IMR-90 (cell line): ENCODE measurements at regions not wholly inside any gene's neighbourhood (a gene's known extent, or its start where the extent isn't known, plus 50 kb on each side); places are given as distances from the start of the nearest gene placed in this dataset.

Experiments
- ATAC-seq: fragments of 200-7000 bp; cut with Tn5 transposase; 2 replicates; pipeline ENCODE4 v1.9.1; 2020; ENCODE audit warnings: low read depth, mild to moderate bottlenecking, moderate library complexity
- BruUV-seq: library from RNA; stranded (reverse); fragments of 400-500 nt; replicated peaks from 2 replicates; lab custom pipeline; 2021; lab: Mats Ljungman, UMichigan
- CTCF ChIA-PET: fragments of 300-600 bp; formaldehyde crosslinking; extraction: SDS; loops from one replicate; lab custom pipeline; 2021; ENCODE audit warnings: antibody characterized with exemption; lab: Yijun Ruan, JAX
- POLR2A ChIA-PET: fragments of 300-600 bp; sonication (Branson Sonifier 250); formaldehyde crosslinking; loops from one replicate; lab custom pipeline; 2022; ENCODE audit warnings: antibody characterized with exemption; ENCODE audit not compliant: unreplicated experiment; lab: Charles Lee
- DNase-seq: peaks from one replicate; pipeline ENCODE4 v3.0.0; 2013
- H2AFZ ChIP-seq: replicated peaks from 2 replicates; pipeline ENCODE3; 2013; ENCODE audit warnings: low read length, mild to moderate bottlenecking; ENCODE audit not compliant: poor library complexity
- H2AK5ac ChIP-seq: 2 replicates; pipeline ENCODE4 v1.6.1; 2013; ENCODE audit warnings: low read depth, low read length, inconsistent platforms
- H2AK9ac ChIP-seq: replicated peaks from 2 replicates; pipeline ENCODE3; 2013; ENCODE audit warnings: mild to moderate bottlenecking, low read depth, low read length, moderate library complexity; ENCODE audit not compliant: poor library complexity
- H2BK120ac ChIP-seq: 2 replicates; pipeline ENCODE4 v1.6.1; 2013; ENCODE audit warnings: low read depth, low read length, inconsistent platforms
- H2BK15ac ChIP-seq: 3 replicates; pipeline ENCODE4 v1.6.1; 2013; ENCODE audit warnings: low read depth, low read length, inconsistent platforms
- H2BK20ac ChIP-seq: 2 replicates; pipeline ENCODE4 v1.6.1; 2013; ENCODE audit warnings: low read depth, mild to moderate bottlenecking, inconsistent platforms, low read length, moderate library complexity
- H2BK5ac ChIP-seq: 2 replicates; pipeline ENCODE4 v1.6.1; 2013; ENCODE audit warnings: mild to moderate bottlenecking, low read depth, low read length, inconsistent platforms; ENCODE audit not compliant: poor library complexity, severe bottlenecking
- H3K14ac ChIP-seq: replicated peaks from 2 replicates; pipeline ENCODE4 v1.6.1; 2013; ENCODE audit warnings: low read depth, low read length, inconsistent platforms
- H3K18ac ChIP-seq: 2 replicates; pipeline ENCODE4 v1.6.1; 2013; ENCODE audit warnings: low read depth, low read length, control low read depth
- H3K23ac ChIP-seq: 2 replicates; pipeline ENCODE4 v1.6.1; 2013; ENCODE audit warnings: low read depth, low read length, inconsistent platforms
- H3K27ac ChIP-seq: 2 replicates; pipeline ENCODE4 v1.5.1; 2013; ENCODE audit warnings: mild to moderate bottlenecking, control low read depth, low read length; ENCODE audit not compliant: insufficient read depth
- H3K27me3 ChIP-seq: 2 replicates; pipeline ENCODE4 v1.6.1; 2013; ENCODE audit warnings: low read length; ENCODE audit not compliant: control insufficient read depth, insufficient read depth
- H3K36me3 ChIP-seq: 2 replicates; pipeline ENCODE4 v1.6.1; 2013; ENCODE audit warnings: low read length, mixed read lengths; ENCODE audit not compliant: control insufficient read depth, insufficient read depth
- H3K4ac ChIP-seq: 2 replicates; pipeline ENCODE4 v1.6.1; 2013; ENCODE audit warnings: low read depth, low read length, inconsistent platforms
- H3K4me1 ChIP-seq: 2 replicates; pipeline ENCODE4 v1.6.1; 2013; ENCODE audit warnings: low read length, mixed read lengths; ENCODE audit not compliant: control insufficient read depth, insufficient read depth
- H3K4me2 ChIP-seq: 2 replicates; pipeline ENCODE4 v1.6.1; 2013; ENCODE audit warnings: low read depth, mild to moderate bottlenecking, control low read depth, low read length, moderate library complexity
- H3K4me3 ChIP-seq: 2 replicates; pipeline ENCODE4 v1.5.1; 2013; ENCODE audit warnings: low read depth, mild to moderate bottlenecking, control low read depth, low read length, moderate library complexity; ENCODE audit not compliant: insufficient read depth
- H3K56ac ChIP-seq: 2 replicates; pipeline ENCODE4 v1.6.1; 2013; ENCODE audit warnings: low read length, inconsistent platforms; ENCODE audit not compliant: insufficient read depth; ENCODE audit errors: extremely low read depth
- H3K79me1 ChIP-seq, 2 experiments: 2 replicates each; pipeline ENCODE4 v1.6.1; 2013; ENCODE audit warnings: low read length in 2 of 2, inconsistent platforms in 1 of 2, low read depth in 1 of 2
- H3K9ac ChIP-seq: 2 replicates; pipeline ENCODE4 v1.6.1; 2013; ENCODE audit warnings: low read depth, low read length, control low read depth
- H3K9me1 ChIP-seq: 2 replicates; pipeline ENCODE4 v1.6.1; 2013; ENCODE audit warnings: low read length, inconsistent platforms; ENCODE audit not compliant: insufficient read depth
- H3K9me3 ChIP-seq: 2 replicates; pipeline ENCODE4 v1.6.1; 2013; ENCODE audit warnings: low read length; ENCODE audit not compliant: control insufficient read depth, insufficient read depth
- H4K20me1 ChIP-seq: 2 replicates; pipeline ENCODE4 v1.6.1; 2013; ENCODE audit warnings: low read length, inconsistent platforms; ENCODE audit not compliant: insufficient read depth
- H4K5ac ChIP-seq: 2 replicates; pipeline ENCODE4 v1.6.1; 2013; ENCODE audit warnings: mild to moderate bottlenecking, low read depth, low read length, control low read depth
- H4K8ac ChIP-seq, 2 experiments: 2 replicates each; pipeline ENCODE4 v1.6.1; 2013; ENCODE audit warnings: low read depth in 2 of 2, low read length in 2 of 2, control low read depth in 1 of 2, inconsistent platforms in 1 of 2
- H4K91ac ChIP-seq: 2 replicates; pipeline ENCODE4 v1.6.1; 2013; ENCODE audit warnings: low read depth, low read length, inconsistent platforms; ENCODE audit not compliant: insufficient read depth
- CEBPB ChIP-seq: IDR thresholded peaks from 2 replicates; pipeline ENCODE4 v1.6.1; 2012; ENCODE audit warnings: low read depth, low read length, improper control_type of control experiment
- CHD1 ChIP-seq: IDR thresholded peaks from 2 replicates; pipeline ENCODE4 v1.6.1; 2012; ENCODE audit warnings: low read depth, low read length, improper control_type of control experiment
- FOS ChIP-seq: fragments of 150-350 bp; IDR thresholded peaks from 2 replicates; pipeline ENCODE4 v1.6.1; 2016; ENCODE audit warnings: low read depth, low read length
- MAZ ChIP-seq: IDR thresholded peaks from 2 replicates; pipeline ENCODE4 v1.6.1; 2012; ENCODE audit warnings: low read depth, mild to moderate bottlenecking, low read length, improper control_type of control experiment, moderate library complexity, borderline replicate concordance
- MXI1 ChIP-seq: IDR thresholded peaks from 2 replicates; pipeline ENCODE4 v1.6.1; 2012; ENCODE audit warnings: low read depth, mild to moderate bottlenecking, low read length, moderate library complexity, borderline replicate concordance
- POLR2A ChIP-seq: IDR thresholded peaks from 2 replicates; pipeline ENCODE4 v1.6.1; 2012; ENCODE audit warnings: mild to moderate bottlenecking, low read depth, low read length
- RCOR1 ChIP-seq: IDR thresholded peaks from 2 replicates; pipeline ENCODE4 v1.6.1; 2012; ENCODE audit warnings: mild to moderate bottlenecking, low read length, improper control_type of control experiment; ENCODE audit not compliant: insufficient replicate concordance
- RFX5 ChIP-seq: IDR thresholded peaks from 2 replicates; pipeline ENCODE4 v1.8.0; 2012; ENCODE audit warnings: low read depth, mild to moderate bottlenecking, low read length, moderate library complexity
- SMC3 ChIP-seq: fragments of 150-350 bp; IDR thresholded peaks from 2 replicates; pipeline ENCODE4 v1.6.1; 2016; ENCODE audit warnings: low read depth, mild to moderate bottlenecking, antibody characterized with exemption, low read length, moderate library complexity
- whole genome bisulfite sequencing, 2 experiments: methylation state at CpG; one replicate each; pipeline versions ENCODE4 v1.1.5 to v1.1.7; 2013; ENCODE audit warnings: missing lambda C conversion rate in 2 of 2; ENCODE audit not compliant: insufficient read length in 1 of 2; ENCODE audit errors: extremely low coverage in 2 of 2; 5-methylcytosine and 5-hydroxymethylcytosine counted together
- dilution Hi-C: fragments of 300-500 bp; cut with HindIII; formaldehyde crosslinking; loops from one replicate; pipeline ENCODE4 v1.14.3; 2018; ENCODE audit warnings: low sequenced_read_pairs; ENCODE audit not compliant: unreplicated experiment
- in situ Hi-C: fragments of 300-500 bp; cut with MboI; formaldehyde crosslinking; loops from 3 replicates; pipeline ENCODE4 v1.14.3; 2019; ENCODE audit warnings: low sequenced_read_pairs, inconsistent platforms, mixed read lengths
- intact Hi-C: fragments of 100-400 bp; cut with micrococcal nuclease; formaldehyde crosslinking; loops from 2 replicates; pipeline ENCODE4 v1.10.0; 2022
- TF ChIP-seq, protein P1 (sequence below): conservative IDR thresholded peaks from 2 replicates; pipeline ENCODE4 v1.5.1; 2012; ENCODE audit warnings: mild to moderate bottlenecking, low read depth, low read length, improper control_type of control experiment
- TF ChIP-seq, protein P2 (sequence below): fragments of 150-350 bp; IDR thresholded peaks from 2 replicates; pipeline ENCODE4 v1.6.1; 2016; ENCODE audit warnings: low read depth, mild to moderate bottlenecking, low read length, moderate library complexity, borderline replicate concordance

DNA sequence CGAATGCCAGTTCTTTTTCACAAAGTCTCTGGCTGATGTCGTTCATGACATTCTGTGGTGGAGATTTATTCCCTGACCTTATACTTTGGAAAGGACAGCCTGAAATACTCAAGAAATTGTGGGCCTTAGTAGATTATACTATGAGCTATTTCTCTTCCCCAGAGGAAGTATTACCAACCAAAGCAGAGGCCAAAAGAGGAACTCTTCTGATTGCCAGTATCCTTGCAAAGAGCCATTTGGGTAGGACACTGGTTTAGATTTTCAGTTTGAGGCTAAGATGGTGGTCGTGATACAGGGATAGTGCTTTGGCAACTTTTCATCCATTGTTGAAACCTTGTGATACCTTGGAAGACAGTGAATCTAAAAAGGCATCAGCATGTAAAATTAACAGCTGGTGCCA is 327.3 kb downstream of the HACE1 start:
- Histone ChIP-seq H2AK5ac (no peak overlapping the region), H2BK20ac (no peak overlapping the region), H3K9me1 (no peaks in the 10 kb centered on the region), H2AK9ac (no peak overlapping the region), H2BK120ac (no peak overlapping the region), H2BK15ac (no peak overlapping the region), H3K27me3 (peaks cover 8% of the 10 kb centered on the region; the same call in 1 of the 2 replicates), H3K36me3 (no peaks in the 10 kb centered on the region), H3K9ac (no peak overlapping the region), H3K23ac (no peak overlapping the region), H4K5ac (no peak overlapping the region), H3K14ac (no peak overlapping the region), H3K56ac (no peak overlapping the region), H3K9me3 (no peaks in the 10 kb centered on the region), H3K79me1 (no peaks in the 10 kb centered on the region), H4K20me1 (no peaks in the 10 kb centered on the region), H3K18ac (no peak overlapping the region), H3K4me2 (no peak overlapping the region), H3K27ac (no peak overlapping the region), H3K4me1 (no peaks in the 10 kb centered on the region; the same call in 1 of the 2 replicates), H2BK5ac (no peak overlapping the region), H2AFZ (no peak overlapping the region), H3K4ac (no peak overlapping the region), H4K91ac (no peak overlapping the region), H4K8ac (no peak overlapping the region), H3K4me3 (no peak overlapping the region)
- dilution Hi-C loops = no loop called here
- no TSS peak for BruUV-seq
- TF ChIP-seq SMC3 = no peak
- TF ChIP-seq, protein P1, sequence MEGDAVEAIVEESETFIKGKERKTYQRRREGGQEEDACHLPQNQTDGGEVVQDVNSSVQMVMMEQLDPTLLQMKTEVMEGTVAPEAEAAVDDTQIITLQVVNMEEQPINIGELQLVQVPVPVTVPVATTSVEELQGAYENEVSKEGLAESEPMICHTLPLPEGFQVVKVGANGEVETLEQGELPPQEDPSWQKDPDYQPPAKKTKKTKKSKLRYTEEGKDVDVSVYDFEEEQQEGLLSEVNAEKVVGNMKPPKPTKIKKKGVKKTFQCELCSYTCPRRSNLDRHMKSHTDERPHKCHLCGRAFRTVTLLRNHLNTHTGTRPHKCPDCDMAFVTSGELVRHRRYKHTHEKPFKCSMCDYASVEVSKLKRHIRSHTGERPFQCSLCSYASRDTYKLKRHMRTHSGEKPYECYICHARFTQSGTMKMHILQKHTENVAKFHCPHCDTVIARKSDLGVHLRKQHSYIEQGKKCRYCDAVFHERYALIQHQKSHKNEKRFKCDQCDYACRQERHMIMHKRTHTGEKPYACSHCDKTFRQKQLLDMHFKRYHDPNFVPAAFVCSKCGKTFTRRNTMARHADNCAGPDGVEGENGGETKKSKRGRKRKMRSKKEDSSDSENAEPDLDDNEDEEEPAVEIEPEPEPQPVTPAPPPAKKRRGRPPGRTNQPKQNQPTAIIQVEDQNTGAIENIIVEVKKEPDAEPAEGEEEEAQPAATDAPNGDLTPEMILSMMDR = no peak
- TF ChIP-seq RCOR1 = no peak
- TF ChIP-seq CHD1 = no peak
- TF ChIP-seq, protein P2, sequence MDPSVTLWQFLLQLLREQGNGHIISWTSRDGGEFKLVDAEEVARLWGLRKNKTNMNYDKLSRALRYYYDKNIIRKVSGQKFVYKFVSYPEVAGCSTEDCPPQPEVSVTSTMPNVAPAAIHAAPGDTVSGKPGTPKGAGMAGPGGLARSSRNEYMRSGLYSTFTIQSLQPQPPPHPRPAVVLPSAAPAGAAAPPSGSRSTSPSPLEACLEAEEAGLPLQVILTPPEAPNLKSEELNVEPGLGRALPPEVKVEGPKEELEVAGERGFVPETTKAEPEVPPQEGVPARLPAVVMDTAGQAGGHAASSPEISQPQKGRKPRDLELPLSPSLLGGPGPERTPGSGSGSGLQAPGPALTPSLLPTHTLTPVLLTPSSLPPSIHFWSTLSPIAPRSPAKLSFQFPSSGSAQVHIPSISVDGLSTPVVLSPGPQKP = no peak
- no peak for TF ChIP-seq FOS
- TF ChIP-seq RFX5 = no peak
- no peak for TF ChIP-seq CEBPB
- no peak for TF ChIP-seq MXI1
- no peak for TF ChIP-seq POLR2A
- TF ChIP-seq MAZ = no peak
- WGBS, 2 experiments = no CpG with 5 or more reads among the region's 3 CpGs
- intact Hi-C loops = no loop called here
- ChIA-PET POLR2A (no interaction called here), CTCF (no interaction called here)
- no peak for ATAC-seq
- DNase-seq = no peak
- in situ Hi-C loops = no loop called here
